H54 (cell line): ENCODE measurements at regions not wholly inside any gene's neighbourhood (a gene's known extent, or its start where the extent isn't known, plus 50 kb on each side); places are given as distances from the start of the nearest gene placed in this dataset.

Source experiments
- DNase-seq: peaks from one replicate; pipeline ENCODE4 v3.0.0; 2011; ENCODE audit warnings: low spot score, mixed read lengths; ENCODE audit not compliant: insufficient read length
- FAIRE-seq: peaks from 3 replicates; lab custom pipeline; 2011; peaks lifted over from hg19 to GRCh38; lab: Jason Lieb, UNC
- POLR2A ChIP-seq: IDR thresholded peaks from 2 replicates; pipeline ENCODE4 v1.6.1; 2011; ENCODE audit warnings: low read depth, mild to moderate bottlenecking, low read length

GRCh38 chrX:102067966-102068723 is 57.3 kb upstream of the TCEAL2 start:
- no peak for DNase-seq
- no peak for TF ChIP-seq POLR2A
- FAIRE-seq = no peak

GRCh38 chrX:102063445-102064074 is 61.9 kb upstream of the TCEAL2 start:
- no peak for FAIRE-seq
- TF ChIP-seq POLR2A = no peak
- no peak for DNase-seq

- DNase-seq = no peak
- no peak for FAIRE-seq
- TF ChIP-seq POLR2A = no peak
Measured at GRCh38 chrX:102044496-102044895, 81.0 kb upstream of the TCEAL2 start.

- DNase-seq (no peak), FAIRE-seq (no peak)
- TF ChIP-seq POLR2A = no peak
Measured at GRCh38 chrX:102043380-102043779, 82.1 kb upstream of the TCEAL2 start.

- FAIRE-seq (no peak), DNase-seq (peak; percentile 7)
Measured at GRCh38 chrX:102042372-102043325, 82.8 kb upstream of the TCEAL2 start.

GRCh38 chrX:102029026-102029425 is 96.5 kb upstream of the TCEAL2 start:
- DNase-seq (no peak), FAIRE-seq (no peak)
- TF ChIP-seq POLR2A = no peak

More at GRCh38 chrX:102042372-102043325, 82.8 kb upstream of the TCEAL2 start:
- no peak for TF ChIP-seq POLR2A

GRCh38 chrX:102018208-102018607 is 86.4 kb upstream of the ZMAT1 start:
- no peak for DNase-seq
- TF ChIP-seq POLR2A = no peak
- no peak for FAIRE-seq

- FAIRE-seq = no peak
- DNase-seq = no peak
- TF ChIP-seq POLR2A = no peak
Measured at GRCh38 chrX:102008901-102009300, 77.1 kb upstream of the ZMAT1 start.

- no peak for DNase-seq
- FAIRE-seq = no peak
Measured at GRCh38 chrX:101999644-102000539, 68.1 kb upstream of the ZMAT1 start.

GRCh38 chrX:101993335-101993734 is 61.5 kb upstream of the ZMAT1 start:
- DNase-seq = no peak

More at GRCh38 chrX:101999644-102000539, 68.1 kb upstream of the ZMAT1 start:
- TF ChIP-seq POLR2A = no peak

GRCh38 chrX:101986586-101986985 is 54.8 kb upstream of the ZMAT1 start:
- TF ChIP-seq POLR2A = no peak
- FAIRE-seq (no peak), DNase-seq (peak; percentile 1)

More at GRCh38 chrX:101993335-101993734, 61.5 kb upstream of the ZMAT1 start:
- TF ChIP-seq POLR2A = no peak
- no peak for FAIRE-seq
